Suppressor macrophage treated with lipopolysaccharide for 1 hour (primary cell): ENCODE measurements at regions not wholly inside any gene's neighbourhood (a gene's known extent, or its start where the extent isn't known, plus 50 kb on each side); places are given as distances from the start of the nearest gene placed in this dataset.
"Not testable (repeated sequence)": the region's sequence is repeated elsewhere in the genome, so short reads cannot be mapped to it uniquely, and the experiment has no call there.

Source experiments
- DNase-seq, 3 donors: peaks; one replicate each; pipeline ENCODE4 v3.0.0-alpha.2; 2020 to 2022

- no peak for DNase-seq
Observed at GRCh38 chr5:125659316-125660023, 763.7 kb upstream of the GRAMD2B start.

DNA sequence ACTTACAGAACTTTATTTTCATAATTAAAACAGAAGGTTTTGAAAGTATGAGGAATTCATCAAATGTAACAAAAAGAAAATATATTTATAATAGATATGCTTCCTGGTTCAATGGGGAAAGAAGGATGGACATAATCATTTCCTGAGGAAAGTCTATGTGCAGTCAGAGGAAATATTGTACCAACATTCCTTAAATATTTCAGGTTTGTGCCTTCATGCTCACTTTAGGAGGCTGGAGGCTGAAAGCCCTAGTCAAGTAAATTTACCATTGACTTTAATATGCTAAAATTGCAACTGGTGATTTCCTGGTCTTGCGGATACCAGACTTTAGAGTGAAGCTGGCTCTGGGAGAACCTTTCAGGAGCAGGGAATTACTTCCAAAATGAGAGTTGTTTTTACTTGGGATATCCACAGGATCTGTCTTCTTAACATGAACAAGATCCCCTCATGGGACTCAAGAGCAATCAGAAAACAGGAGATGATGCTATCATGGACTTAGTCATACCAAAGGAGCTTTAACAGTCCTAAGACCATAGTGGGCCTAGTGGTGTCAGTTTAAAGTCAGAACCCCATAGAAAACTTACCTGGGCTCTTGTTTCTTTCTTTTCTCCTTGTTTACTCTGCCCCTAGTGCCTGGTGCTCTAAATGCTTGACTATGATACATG, 762.8 kb upstream of the GRAMD2B start:
- DNase-seq = no peak

- DNase-seq = no peak
Observed at GRCh38 chr5:125661584-125661983, 761.6 kb upstream of the GRAMD2B start.

DNA sequence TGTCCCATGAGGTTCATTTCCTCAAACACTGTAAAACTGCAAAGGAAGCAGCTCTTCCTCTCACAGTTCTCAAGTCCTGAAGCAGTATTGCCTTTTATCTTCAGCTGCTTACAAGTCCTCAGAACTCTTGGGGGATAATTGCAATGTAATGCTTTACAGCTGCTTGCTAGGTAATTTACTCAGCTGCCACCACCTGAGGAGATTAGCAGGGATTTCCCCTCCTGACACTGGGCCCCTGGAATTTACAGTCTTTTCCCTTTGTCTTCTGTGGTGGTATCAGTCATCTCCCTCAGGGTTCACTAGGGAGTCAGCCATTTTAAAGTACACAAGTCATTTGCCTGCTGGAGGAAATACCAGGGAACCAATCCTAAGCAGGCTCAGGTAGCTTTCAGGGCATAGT, 754.3 kb upstream of the GRAMD2B start:
- no peak for DNase-seq

DNA sequence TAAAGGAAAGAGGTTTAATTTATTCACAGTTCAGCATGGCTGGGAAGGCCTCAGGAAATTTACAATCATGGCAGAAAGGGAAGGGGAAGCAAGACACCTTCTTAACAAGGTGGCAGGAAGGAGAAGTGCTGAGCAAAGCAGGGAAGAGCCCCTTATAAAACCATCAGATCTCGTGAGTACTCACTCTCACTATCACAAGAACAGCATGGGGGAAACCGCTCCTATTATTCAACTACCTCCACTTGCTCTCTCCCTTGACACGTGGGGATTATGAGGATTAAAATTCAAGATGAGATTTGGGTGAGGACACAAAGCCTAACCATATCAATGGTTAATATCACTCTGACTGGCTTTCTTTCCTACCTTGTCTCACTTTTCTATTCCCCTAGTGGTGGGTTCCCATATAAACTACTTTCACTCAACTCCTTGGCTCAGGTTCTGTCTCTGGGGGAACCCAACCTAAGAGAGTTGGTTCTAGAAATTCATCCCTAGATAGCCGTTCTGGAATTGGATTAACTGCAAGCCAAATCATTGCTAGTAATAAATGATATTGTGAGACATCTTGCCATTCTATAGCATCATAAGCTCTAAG, 749.8 kb upstream of the GRAMD2B start:
- no peak for DNase-seq

DNA sequence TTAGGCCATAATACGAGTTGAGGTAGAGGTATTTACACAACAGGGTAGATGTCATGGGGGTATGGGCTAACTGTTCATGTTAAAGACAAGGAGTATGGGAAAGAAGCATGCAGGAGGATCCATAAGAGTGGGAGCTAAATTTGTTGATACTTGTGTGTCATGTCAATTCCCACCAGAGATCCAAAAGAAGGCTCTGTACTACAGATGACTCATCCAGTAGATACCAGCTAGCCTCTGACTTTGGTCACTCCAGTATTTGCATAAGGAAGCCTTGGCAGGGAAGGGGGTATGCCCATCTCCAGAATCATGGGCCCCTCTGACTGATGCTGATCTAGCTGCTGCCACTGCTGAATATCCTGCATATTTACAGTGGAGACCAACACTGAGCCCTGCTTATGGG, 743.7 kb upstream of the GRAMD2B start:
- no peak for DNase-seq

GRCh38 chr5:125683669-125684068, 739.5 kb upstream of the GRAMD2B start:
- DNase-seq = no peak

- no peak for DNase-seq
Observed at GRCh38 chr5:125685771-125686170, 737.4 kb upstream of the GRAMD2B start.

- DNase-seq = not testable (repeated sequence)
Observed at GRCh38 chr5:125691738-125692530, 731.3 kb upstream of the GRAMD2B start.

- no peak for DNase-seq
Observed at GRCh38 chr5:125695996-125696655, 727.1 kb upstream of the GRAMD2B start.

- no peak for DNase-seq
Observed at GRCh38 chr5:125696762-125697161, 726.4 kb upstream of the GRAMD2B start.

GRCh38 chr5:125698420-125698819, 724.8 kb upstream of the GRAMD2B start:
- DNase-seq = no peak

GRCh38 chr5:125699860-125700259, 723.3 kb upstream of the GRAMD2B start:
- DNase-seq = no peak

GRCh38 chr5:125700380-125700861, 722.8 kb upstream of the GRAMD2B start:
- no peak for DNase-seq

- DNase-seq = no peak
Observed at GRCh38 chr5:125703616-125704015, 719.6 kb upstream of the GRAMD2B start.

- DNase-seq = no peak
Observed at GRCh38 chr5:125704888-125705287, 718.3 kb upstream of the GRAMD2B start.

- no peak for DNase-seq
Observed at GRCh38 chr5:125708583-125708982, 714.6 kb upstream of the GRAMD2B start.

DNA sequence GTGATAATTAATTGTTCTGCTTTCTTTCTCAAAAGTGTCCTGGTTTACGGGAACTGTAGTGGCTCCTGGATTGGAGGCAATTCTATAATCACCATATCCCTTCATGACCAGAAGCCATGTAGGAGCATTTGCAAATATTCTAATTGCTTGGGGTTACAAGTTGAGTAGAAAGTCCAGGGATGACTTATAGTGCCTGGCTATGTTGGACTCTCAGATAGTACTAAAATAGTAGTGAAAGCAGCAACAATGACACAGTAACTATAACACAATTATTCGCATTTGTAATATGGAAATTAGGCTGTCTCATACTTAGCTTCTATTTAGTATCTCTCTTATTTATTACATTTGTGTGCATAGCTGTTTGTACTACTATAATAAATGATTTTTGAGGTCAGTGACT, 712.5 kb upstream of the GRAMD2B start:
- DNase-seq = no peak

GRCh38 chr5:125712397-125712796, 710.8 kb upstream of the GRAMD2B start:
- no peak for DNase-seq

DNA sequence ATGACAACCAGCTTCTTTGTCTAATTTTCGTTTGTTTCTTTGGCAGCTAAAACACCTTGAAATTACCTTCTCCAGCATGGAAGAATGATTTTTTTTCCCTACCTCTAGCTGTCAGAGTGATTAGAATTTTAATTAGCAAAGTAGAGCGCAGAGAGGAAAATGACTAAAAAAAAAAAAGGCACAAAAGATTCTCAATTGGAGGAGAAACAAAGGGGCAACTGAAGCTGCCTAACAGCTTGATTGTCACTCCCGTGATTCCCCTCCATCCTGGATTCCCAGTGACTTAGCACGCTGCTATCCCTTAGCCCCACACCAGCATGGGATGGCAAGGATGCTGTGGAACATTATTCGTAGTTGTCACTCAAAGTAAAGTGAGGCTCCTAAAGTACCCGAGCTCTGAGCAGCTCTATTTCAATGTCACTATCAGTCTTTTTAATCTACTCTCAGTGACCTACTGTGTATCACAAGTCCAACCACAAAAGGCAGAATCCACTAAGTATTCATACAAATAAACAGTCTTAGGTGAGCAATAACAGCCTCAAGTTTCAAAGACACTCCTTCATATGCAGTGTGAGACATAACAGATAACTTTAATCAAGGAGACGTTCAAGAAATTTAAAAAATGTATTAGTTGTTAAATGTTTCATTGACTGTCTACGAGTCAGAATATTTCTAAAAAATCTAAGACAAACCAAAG, 710.0 kb upstream of the GRAMD2B start:
- no peak for DNase-seq

GRCh38 chr5:125715216-125715615, 708.0 kb upstream of the GRAMD2B start:
- DNase-seq = no peak

- no peak for DNase-seq
Observed at GRCh38 chr5:125717209-125717608, 706.0 kb upstream of the GRAMD2B start.
